Nephron progenitor cell (in vitro differentiated cells): ENCODE measurements at regions not wholly inside any gene's neighbourhood (a gene's known extent, or its start where the extent isn't known, plus 50 kb on each side); places are given as distances from the start of the nearest gene placed in this dataset.

Experiments used
- DNase-seq: peaks from one replicate; pipeline ENCODE4 v3.0.0; 2021
- H3K27ac Mint-ChIP-seq: 2 replicates; pipeline ENCODE4 v1.8.0; 2021; ENCODE audit warnings: mild to moderate bottlenecking, moderate library complexity, mixed read lengths
- H3K27me3 Mint-ChIP-seq: 2 replicates; pipeline ENCODE4 v1.8.0; 2021; ENCODE audit warnings: mild to moderate bottlenecking, low read depth, mixed read lengths; ENCODE audit not compliant: poor library complexity
- H3K36me3 Mint-ChIP-seq: 2 replicates; pipeline ENCODE4 v1.8.0; 2021; ENCODE audit warnings: low read depth, mixed read lengths
- H3K4me1 Mint-ChIP-seq: 2 replicates; pipeline ENCODE4 v1.8.0; 2021; ENCODE audit warnings: mixed read lengths
- H3K4me3 Mint-ChIP-seq: 2 replicates; pipeline ENCODE4 v1.8.0; 2021; ENCODE audit warnings: mild to moderate bottlenecking, moderate library complexity, mixed read lengths
- H3K9me3 Mint-ChIP-seq: 2 replicates; pipeline ENCODE4 v1.8.0; 2021; ENCODE audit warnings: mild to moderate bottlenecking, moderate library complexity, mixed read lengths
- CTCF ChIP-seq: fragments of 200-600 bp; sonication (generic); IDR thresholded peaks from 2 replicates; pipeline ENCODE4 v1.5.0; 2021; ENCODE audit warnings: antibody characterized with exemption

GRCh38 chr9:600006-600405 lies 241.5 kb upstream of the DMRT1 start:
- no peaks in the 10 kb centered on the region for H3K4me1 Mint-ChIP-seq
- no peak for TF ChIP-seq CTCF
- H3K27ac Mint-ChIP-seq = no peak overlapping the region
- H3K36me3 Mint-ChIP-seq = peaks cover 56% of the 10 kb centered on the region
- H3K9me3 Mint-ChIP-seq = peaks cover 28% of the 10 kb centered on the region
- peaks cover 3% of the 10 kb centered on the region for H3K27me3 Mint-ChIP-seq
- H3K4me3 Mint-ChIP-seq = no peak overlapping the region
- no peak for DNase-seq

GRCh38 chr9:602716-603115 lies 238.8 kb upstream of the DMRT1 start:
- Mint-ChIP-seq H3K36me3 (peaks cover 51% of the 10 kb centered on the region), H3K4me1 (no peaks in the 10 kb centered on the region), H3K9me3 (peaks cover 28% of the 10 kb centered on the region), H3K27me3 (peaks cover 3% of the 10 kb centered on the region), H3K4me3 (no peak overlapping the region), H3K27ac (no peak overlapping the region)
- DNase-seq = no peak
- TF ChIP-seq CTCF = no peak

GRCh38 chr9:603126-603525 lies 238.4 kb upstream of the DMRT1 start:
- DNase-seq = no peak
- peaks cover 48% of the 10 kb centered on the region for H3K36me3 Mint-ChIP-seq
- no peak for TF ChIP-seq CTCF
- peaks cover 28% of the 10 kb centered on the region for H3K9me3 Mint-ChIP-seq
- H3K4me3 Mint-ChIP-seq = no peak overlapping the region
- H3K27me3 Mint-ChIP-seq = peaks cover 3% of the 10 kb centered on the region
- H3K27ac Mint-ChIP-seq = no peak overlapping the region
- H3K4me1 Mint-ChIP-seq = no peaks in the 10 kb centered on the region

GRCh38 chr9:607417-607816 lies 234.1 kb upstream of the DMRT1 start:
- TF ChIP-seq CTCF = no peak
- Mint-ChIP-seq H3K4me1 (no peaks in the 10 kb centered on the region), H3K27me3 (no peaks in the 10 kb centered on the region), H3K4me3 (no peak overlapping the region), H3K27ac (no peak overlapping the region), H3K36me3 (peaks cover 28% of the 10 kb centered on the region), H3K9me3 (peaks cover 13% of the 10 kb centered on the region)
- DNase-seq = no peak

GRCh38 chr9:613771-614347 lies 227.6 kb upstream of the DMRT1 start:
- H3K27me3 Mint-ChIP-seq = peaks cover 2% of the 10 kb centered on the region
- no peaks in the 10 kb centered on the region for H3K9me3 Mint-ChIP-seq
- no peak overlapping the region for H3K27ac Mint-ChIP-seq
- peaks cover 35% of the 10 kb centered on the region for H3K4me1 Mint-ChIP-seq
- peak; percentile 61 for TF ChIP-seq CTCF
- DNase-seq = peak; percentile 53
- H3K36me3 Mint-ChIP-seq = no peaks in the 10 kb centered on the region
- peak overlapping the region; percentile 6 for H3K4me3 Mint-ChIP-seq

GRCh38 chr9:614431-614830 lies 227.1 kb upstream of the DMRT1 start:
- Mint-ChIP-seq H3K9me3 (no peaks in the 10 kb centered on the region), H3K4me1 (peaks cover 36% of the 10 kb centered on the region), H3K27ac (no peak overlapping the region), H3K36me3 (no peaks in the 10 kb centered on the region), H3K27me3 (peaks cover 2% of the 10 kb centered on the region), H3K4me3 (no peak overlapping the region)
- TF ChIP-seq CTCF = no peak
- no peak for DNase-seq
